HG03064 (cell line): ENCODE measurements at regions not wholly inside any gene's neighbourhood (a gene's known extent, or its start where the extent isn't known, plus 50 kb on each side); places are given as distances from the start of the nearest gene placed in this dataset.

Experiments used
- ATAC-seq: cut with Tn5 transposase; IDR thresholded peaks from one replicate; pipeline ENCODE4 v1.9.1; 2021; ENCODE audit warnings: low read depth; ENCODE audit not compliant: unreplicated experiment

GRCh38 chr15:93683651-93684050 is 547.7 kb upstream of the MCTP2 start:
- ATAC-seq = no peak

- ATAC-seq = no peak
Observed at GRCh38 chr15:93671387-93671943, 559.9 kb upstream of the MCTP2 start.

DNA sequence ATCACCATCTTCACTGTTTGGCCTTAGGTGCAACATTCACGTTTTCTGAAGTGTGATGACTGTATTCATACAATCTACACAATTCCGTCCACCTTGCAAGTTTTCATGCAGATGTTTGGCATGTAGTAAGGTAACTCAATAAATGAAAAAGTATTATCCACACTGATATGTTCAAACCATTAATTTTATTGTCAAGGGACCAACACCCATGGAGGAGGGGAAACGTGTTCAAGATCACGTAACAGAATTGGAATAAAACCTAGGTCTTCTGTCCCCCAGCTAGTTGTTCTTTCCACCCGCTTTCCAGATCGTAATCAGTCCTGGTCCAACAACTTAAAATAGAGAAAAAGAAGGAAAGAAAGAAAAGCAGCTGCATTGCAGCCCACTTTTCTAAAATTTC is 560.4 kb upstream of the MCTP2 start:
- ATAC-seq = no peak

DNA sequence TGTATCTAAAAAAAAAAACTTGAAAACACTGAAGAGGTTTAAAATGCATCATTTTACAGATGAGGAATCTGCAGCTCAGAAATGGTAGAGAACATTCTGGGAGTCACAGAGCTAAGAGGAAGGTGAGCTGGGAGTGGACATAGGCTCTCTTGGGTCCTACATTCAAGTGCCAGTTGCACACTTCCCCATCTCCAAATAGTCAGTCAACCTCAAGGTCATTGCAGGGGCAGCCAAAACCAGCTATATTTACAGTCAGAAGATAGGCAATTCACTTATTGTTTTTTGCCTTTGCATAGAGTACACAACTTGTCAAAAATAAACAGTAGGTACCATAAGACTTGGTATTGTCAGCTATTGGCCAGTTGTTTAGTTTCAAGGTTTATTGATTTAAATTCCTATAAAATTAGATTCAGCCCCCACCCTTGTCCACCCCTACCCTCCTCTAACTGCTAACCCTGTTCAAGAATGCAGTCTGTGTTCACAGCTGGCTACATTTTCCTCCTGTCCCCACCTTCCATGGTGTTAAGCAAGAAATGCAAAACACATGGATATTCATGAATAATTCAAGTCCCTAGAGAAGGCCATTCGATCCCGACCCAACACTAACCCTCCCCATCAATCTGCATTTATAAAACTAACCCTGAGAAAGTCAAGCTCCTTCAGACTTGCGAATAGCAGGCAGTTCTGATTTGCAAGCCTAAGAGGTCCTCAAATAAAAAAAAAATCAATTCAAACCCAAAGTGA is 567.0 kb upstream of the MCTP2 start:
- ATAC-seq = no peak

GRCh38 chr15:93662162-93662885 is 569.0 kb upstream of the MCTP2 start:
- no peak for ATAC-seq

DNA sequence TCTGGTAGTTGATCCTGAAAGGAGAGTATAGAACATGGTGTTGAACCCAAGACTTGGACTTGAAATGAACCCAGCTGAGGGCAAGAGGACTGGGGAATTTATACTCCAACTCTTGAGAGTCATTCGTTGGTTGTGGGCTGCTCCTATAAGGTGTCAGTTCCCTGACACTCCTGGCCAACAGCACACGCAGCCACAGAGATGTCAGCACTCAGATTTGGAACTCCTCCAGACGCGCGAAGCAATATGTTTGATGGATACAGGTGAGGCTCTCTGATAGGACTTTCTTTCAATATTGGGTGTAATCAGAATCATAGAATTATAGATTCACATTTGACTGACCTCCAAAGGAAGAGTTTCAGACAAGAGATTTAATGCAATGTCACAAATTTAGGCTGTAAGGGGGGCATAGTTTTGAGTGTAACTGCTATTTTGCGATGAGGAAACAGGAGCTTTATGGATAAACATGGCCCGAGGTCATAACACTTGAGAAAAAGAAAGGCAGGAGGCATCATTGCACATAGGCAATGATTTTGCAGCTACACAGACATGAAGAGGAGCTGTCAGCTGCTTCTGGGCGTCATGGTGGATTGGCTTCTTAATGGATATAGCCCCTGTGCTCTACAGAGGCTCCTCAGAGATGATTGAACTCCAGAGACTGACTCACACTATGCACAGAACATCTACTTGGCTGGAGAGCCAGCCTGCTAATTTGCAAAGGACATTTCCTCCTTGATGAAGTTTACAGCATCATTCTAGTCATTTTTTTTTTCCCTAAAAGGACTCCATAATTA is 569.2 kb upstream of the RGMA start:
- ATAC-seq = no peak

GRCh38 chr15:93656041-93656440 is 567.0 kb upstream of the RGMA start:
- no peak for ATAC-seq

DNA sequence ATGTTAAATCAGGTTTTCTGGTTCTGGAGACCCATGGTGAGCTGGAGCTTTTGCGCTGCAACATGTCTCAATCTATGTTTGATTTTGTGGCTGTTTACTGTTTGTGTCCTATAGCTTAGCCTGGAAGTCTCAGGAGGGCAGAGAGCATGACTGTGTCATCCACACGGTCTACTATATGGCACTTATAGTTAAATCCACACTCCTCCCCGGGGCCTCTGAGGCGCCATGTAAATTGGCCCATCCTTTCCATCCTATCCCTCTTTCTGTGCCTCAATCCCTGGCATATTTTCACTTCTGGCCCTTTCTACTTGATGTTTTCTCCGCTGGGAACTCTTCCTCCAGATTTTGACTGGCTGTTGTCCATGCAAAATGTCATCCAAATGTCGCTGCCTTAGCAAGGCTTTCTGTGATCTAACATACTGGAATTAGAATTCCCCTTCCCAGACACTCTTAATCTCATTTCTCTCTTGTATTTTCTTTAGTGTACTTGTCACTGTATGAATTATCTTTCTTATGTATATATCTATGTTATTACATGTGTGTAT is 560.8 kb upstream of the RGMA start:
- ATAC-seq = no peak

DNA sequence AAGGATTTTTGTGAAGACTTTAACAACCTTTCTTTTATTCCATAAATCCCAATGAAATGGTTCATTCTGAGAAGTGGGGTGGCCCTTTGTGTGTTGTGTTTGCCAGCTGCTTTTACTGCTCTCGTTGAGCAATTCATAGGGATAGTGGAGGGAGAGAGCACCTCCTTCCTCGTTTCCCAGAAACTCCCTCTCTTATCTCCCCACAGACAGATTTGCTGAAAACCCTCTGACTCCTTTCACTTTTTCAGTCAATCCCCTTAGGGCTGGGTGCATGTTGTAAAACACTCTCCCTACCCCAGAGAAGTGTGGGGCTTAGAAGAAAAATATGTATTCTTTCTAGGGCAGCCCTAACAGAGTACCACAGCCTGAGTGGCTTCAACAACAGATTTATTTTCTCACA is 557.2 kb upstream of the RGMA start:
- no peak for ATAC-seq

GRCh38 chr15:93645594-93645993 is 556.6 kb upstream of the RGMA start:
- ATAC-seq = no peak

DNA sequence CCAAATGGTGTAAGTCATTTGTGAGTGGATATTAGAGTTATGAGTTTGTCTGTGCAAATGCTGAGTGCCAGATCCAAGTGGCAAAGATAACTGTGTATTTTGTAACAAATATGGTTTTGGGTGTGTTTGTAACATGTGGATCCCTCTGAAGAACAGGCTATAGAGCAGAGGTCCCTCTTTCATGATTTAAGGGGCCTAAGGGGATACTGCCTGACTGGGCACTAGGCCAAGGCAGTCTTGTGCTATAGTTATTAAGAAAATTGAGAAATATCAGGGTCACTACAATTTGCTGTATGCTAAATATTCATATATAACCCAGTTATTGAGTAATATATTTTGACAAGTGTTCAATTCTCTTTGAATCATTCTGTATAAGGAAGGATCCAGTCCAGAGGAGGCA is 555.6 kb upstream of the RGMA start:
- ATAC-seq = no peak

DNA sequence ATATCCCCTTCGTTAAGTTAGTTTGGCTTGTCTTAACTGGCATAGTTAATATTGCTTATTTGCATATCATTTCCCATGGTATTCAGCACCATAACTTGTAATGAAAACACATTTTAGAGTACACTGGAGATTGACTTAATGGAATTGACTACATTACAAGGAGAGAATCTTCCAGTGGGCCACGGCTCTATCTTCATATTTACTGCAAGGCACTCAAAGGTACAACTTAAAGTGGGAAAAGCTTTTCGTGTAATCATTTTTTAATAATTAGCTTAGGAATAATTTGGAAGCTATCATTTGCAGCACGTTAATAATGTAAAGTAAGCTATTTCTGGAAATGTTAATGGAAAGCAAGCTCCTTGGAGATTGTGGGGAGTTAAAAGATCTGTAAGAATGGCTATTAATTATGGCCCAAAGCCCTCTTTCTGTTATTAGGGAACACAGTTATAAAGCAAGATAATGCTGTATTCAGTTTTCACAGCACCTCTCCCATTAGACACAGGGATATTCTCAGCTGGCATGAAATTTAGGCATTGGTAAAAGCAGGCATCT is 551.5 kb upstream of the RGMA start:
- ATAC-seq = no peak

DNA sequence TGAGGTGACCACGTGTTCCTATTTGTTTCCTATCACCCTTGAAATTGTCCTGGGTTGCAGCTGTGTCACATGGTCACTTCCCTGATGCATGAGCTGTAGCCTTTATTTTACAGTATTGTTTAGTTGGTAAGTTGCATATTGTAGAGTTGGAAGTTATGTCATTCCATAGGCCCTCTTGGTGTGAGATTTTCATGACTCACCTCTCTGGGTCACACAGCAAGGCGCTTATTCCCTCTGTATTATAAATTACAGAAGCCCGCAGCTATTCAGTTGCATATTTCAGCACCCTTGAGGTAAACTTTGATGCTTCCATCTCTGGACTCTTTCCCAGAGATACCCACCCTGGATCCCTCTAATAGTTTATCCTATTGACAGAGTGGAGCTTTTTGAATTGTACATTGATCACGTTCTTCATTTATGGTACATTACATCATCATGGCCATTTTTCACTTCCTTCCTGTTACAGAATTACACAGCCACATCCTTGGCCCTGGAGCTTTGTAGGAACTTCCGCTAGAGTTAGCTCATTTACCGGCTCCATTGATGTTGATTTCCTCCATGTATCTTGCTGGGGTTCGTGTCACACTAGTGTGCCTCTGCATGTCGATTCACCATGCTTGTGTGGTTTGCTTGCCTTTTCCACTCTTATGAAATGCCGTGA is 543.1 kb upstream of the RGMA start:
- no peak for ATAC-seq

DNA sequence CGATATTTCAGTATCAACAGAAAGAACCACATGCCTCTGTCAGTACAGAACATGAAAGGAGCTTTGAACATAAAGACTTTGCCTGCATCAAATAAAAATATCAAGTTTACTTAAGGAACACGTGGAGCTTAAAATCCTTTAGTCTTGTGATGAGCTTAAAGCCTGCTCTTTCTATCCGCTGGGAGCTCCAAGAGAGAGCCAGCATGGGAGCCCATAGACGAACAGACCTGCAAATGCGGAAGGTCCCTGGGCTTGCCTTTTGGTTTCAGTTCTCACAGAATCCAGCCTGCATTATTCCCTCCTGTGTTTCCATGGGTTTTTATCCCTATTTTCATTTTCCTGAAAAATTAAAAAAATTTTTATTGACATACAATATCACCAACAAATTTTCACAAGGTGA is 530.6 kb upstream of the RGMA start:
- no peak for ATAC-seq

DNA sequence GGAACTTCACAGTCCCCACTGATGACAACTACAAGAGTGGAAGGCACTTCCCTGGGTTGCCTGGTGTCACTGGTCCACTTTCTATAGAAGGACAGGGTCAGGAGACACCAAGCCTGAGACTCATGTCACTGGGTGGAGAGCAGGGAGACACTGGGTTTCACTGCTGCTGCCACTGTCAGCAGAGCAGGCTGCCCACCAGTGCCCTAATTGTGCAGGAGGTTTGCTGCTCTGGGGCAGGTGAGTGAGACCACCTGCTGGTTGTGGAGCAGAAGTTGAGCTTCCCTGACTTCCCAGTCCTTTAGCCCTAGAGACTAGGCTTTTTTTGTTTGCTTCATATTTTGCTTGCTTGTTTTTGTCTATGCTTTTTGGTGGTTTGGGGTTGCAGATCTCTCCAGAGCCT is 528.4 kb upstream of the RGMA start:
- ATAC-seq = no peak

DNA sequence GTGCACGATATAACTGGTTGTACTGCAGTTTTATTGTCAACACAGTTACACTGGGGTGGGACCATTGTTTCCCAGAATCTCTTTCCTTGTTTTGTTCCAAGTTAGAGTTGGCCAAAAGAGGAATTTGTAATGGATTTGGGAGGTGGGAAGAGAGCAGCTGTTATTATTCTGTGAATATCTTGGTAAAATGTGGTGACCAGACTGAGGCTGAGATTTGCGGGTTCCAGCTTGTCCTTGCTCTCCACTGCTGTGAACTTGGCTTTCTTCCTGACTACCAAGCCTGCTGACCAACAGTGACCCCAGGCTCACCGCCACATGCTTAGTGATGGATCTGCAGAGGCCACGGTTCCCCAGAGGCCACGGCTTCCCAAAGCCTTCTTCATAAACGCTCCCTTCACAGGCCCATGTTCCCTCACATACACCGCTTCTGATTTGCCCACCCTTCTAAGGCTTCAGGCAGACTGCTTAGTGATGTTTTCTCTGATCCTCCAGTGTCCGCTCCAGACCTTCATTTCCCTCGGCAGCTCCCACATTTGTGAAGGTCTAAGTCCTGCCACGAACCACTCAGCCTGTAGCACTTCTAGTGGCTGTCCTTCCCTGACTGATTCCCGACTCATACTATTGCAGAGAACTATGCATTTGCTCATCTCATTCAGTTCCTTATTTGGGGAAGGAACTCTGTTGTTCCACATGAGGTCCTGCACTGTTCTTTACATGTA is 525.5 kb upstream of the RGMA start:
- no peak for ATAC-seq

DNA sequence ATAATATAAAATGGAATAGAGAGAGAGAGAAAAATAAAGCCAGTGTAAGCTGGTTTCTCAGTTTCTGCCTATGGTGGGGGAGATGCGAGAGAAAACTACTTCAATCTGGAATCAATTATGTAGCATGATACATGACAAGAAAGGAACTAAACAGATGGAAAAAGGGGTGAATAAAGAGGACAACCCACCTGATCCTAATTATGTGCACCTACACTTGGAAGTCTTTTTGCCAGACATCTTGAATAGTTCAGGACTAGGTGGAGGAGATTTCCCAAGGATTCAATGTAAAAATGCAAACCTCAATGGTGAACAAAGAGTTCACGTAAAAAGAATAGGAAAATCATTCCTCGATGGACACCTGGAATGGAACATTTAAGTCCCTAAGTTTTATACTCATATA is 524.4 kb upstream of the RGMA start:
- no peak for ATAC-seq

DNA sequence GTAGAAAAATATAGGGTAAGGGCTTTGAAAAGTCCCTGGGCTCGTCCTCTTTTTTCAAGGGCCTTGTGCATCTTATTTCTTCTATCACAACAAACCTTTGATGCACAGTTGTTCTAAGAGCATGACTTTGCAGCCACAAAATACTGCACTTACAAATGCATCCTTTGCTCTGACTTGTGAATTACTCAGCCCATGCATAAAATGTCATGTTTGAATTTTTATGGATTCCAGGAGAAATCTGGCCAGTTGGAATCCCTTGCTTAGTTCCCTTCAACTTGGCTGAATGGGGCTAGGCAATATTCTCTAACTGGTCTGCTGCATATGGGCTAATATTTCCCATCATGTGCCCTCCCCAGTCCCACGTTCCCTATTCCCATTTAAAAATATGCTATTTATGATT is 523.9 kb upstream of the RGMA start:
- no peak for ATAC-seq

DNA sequence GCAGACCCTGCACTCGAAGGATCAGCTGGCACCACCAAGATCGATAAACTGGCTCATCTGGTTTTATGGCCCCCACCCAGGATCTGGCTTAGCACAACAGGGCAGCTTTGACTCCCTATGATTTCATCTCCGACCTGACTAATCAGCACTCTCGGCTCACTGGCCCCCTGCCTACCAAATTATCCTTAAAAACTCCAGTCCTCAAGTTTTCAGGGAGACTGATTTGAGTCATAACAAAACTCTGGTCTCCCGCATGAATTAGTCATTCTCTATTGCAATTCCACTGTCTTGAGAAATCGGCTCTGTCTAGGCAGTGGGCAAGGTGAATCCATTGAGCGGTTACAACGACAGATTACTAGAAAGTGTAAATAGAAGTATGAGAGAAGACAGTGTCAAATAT is 521.9 kb upstream of the RGMA start:
- no peak for ATAC-seq
